Type B pancreatic cell (in vitro differentiated cells): ENCODE measurements at regions not wholly inside any gene's neighbourhood (a gene's known extent, or its start where the extent isn't known, plus 50 kb on each side); places are given as distances from the start of the nearest gene placed in this dataset.

Experiments used
- DNase-seq: peaks from one replicate; pipeline ENCODE4 v3.0.0; 2021; ENCODE audit warnings: mixed read lengths; ENCODE audit not compliant: unreplicated experiment; ENCODE audit errors: extremely low spot score
- H3K27ac Mint-ChIP-seq: 2 replicates; pipeline ENCODE4 v1.8.0; 2021; ENCODE audit warnings: mild to moderate bottlenecking, mixed read lengths
- H3K27me3 Mint-ChIP-seq: 2 replicates; pipeline ENCODE4 v1.8.0; 2021; ENCODE audit warnings: mixed read lengths
- H3K36me3 Mint-ChIP-seq: 2 replicates; pipeline ENCODE4 v1.8.0; 2021; ENCODE audit warnings: mixed read lengths
- H3K4me1 Mint-ChIP-seq: one replicate; pipeline ENCODE4 v1.8.0; 2021; ENCODE audit warnings: mixed read lengths; ENCODE audit not compliant: unreplicated experiment
- H3K4me3 Mint-ChIP-seq: 2 replicates; pipeline ENCODE4 v1.8.0; 2021; ENCODE audit warnings: mild to moderate bottlenecking, mixed read lengths
- H3K9me3 Mint-ChIP-seq: 2 replicates; pipeline ENCODE4 v1.8.0; 2021; ENCODE audit warnings: mixed read lengths
- CTCF ChIP-seq: fragments of 200-600 bp; sonication (generic); conservative IDR thresholded peaks from 2 replicates; pipeline ENCODE4 v1.5.0; 2021; ENCODE audit warnings: antibody characterized with exemption, mild to moderate bottlenecking

- TF ChIP-seq CTCF = no peak
- DNase-seq = no peak
Measured at GRCh38 chr14:100972118-100972897, 68.8 kb upstream of the RTL1 start.

GRCh38 chr14:100975671-100976070 is 72.1 kb upstream of the RTL1 start:
- no peak for TF ChIP-seq CTCF
- H3K36me3 Mint-ChIP-seq = no peaks in the 10 kb centered on the region
- DNase-seq = no peak
- no peaks in the 10 kb centered on the region for H3K4me1 Mint-ChIP-seq
- H3K9me3 Mint-ChIP-seq = no peaks in the 10 kb centered on the region
- no peak overlapping the region for H3K27ac Mint-ChIP-seq
- H3K4me3 Mint-ChIP-seq = no peak overlapping the region
- peaks cover 11% of the 10 kb centered on the region for H3K27me3 Mint-ChIP-seq

More at GRCh38 chr14:100972118-100972897, 68.8 kb upstream of the RTL1 start:
- H3K27me3 Mint-ChIP-seq = no peaks in the 10 kb centered on the region
- no peaks in the 10 kb centered on the region for H3K9me3 Mint-ChIP-seq
- H3K27ac Mint-ChIP-seq = no peak overlapping the region
- H3K4me1 Mint-ChIP-seq = no peaks in the 10 kb centered on the region
- no peaks in the 10 kb centered on the region for H3K36me3 Mint-ChIP-seq
- H3K4me3 Mint-ChIP-seq = no peak overlapping the region

DNA sequence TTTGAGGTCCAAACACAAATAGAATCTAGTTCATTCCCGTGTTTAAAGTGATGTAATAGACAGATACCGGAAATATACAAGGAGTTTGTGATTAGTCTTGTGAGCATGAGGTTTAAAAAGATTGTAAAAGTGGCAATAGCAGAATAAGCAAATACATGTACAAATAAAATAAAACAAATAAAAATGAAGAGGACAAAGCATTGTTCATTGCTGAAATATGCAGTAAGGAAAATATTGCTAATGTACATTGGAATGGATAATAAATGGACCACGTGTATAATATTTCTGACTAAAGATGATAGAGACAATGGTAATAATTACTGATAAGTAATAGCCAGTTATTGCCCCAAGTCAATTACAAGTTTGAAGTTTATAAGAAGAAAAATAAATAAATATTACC is 75.6 kb upstream of the RTL1 start:
- peaks cover 19% of the 10 kb centered on the region for H3K27me3 Mint-ChIP-seq
- no peaks in the 10 kb centered on the region for H3K4me1 Mint-ChIP-seq
- no peak overlapping the region for H3K27ac Mint-ChIP-seq
- H3K4me3 Mint-ChIP-seq = no peak overlapping the region
- DNase-seq = no peak
- H3K36me3 Mint-ChIP-seq = no peaks in the 10 kb centered on the region
- TF ChIP-seq CTCF = no peak
- H3K9me3 Mint-ChIP-seq = no peaks in the 10 kb centered on the region

- H3K4me1 Mint-ChIP-seq = no peaks in the 10 kb centered on the region
- H3K4me3 Mint-ChIP-seq = no peak overlapping the region
- H3K27me3 Mint-ChIP-seq = peaks cover 19% of the 10 kb centered on the region
- H3K9me3 Mint-ChIP-seq = no peaks in the 10 kb centered on the region
- no peaks in the 10 kb centered on the region for H3K36me3 Mint-ChIP-seq
- no peak overlapping the region for H3K27ac Mint-ChIP-seq
- no peak for DNase-seq
- TF ChIP-seq CTCF = no peak
Measured at GRCh38 chr14:100979780-100980179, 76.3 kb upstream of the RTL1 start.

GRCh38 chr14:100980823-100981222 is 77.3 kb upstream of the RTL1 start:
- Mint-ChIP-seq H3K4me3 (no peak overlapping the region), H3K9me3 (no peaks in the 10 kb centered on the region), H3K27ac (no peak overlapping the region), H3K36me3 (no peaks in the 10 kb centered on the region), H3K27me3 (peaks cover 19% of the 10 kb centered on the region), H3K4me1 (no peaks in the 10 kb centered on the region)
- TF ChIP-seq CTCF = no peak
- DNase-seq = no peak
